Globus pallidus (tissue), 1 donor: ENCODE measurements at regions not wholly inside any gene's neighbourhood (a gene's known extent, or its start where the extent isn't known, plus 50 kb on each side); places are given as distances from the start of the nearest gene placed in this dataset.
"Not testable (repeated sequence)": the region's sequence is repeated elsewhere in the genome, so short reads cannot be mapped to it uniquely, and the experiment has no call there.

ENCODE experiments used
- DNase-seq: peaks from one replicate; pipeline ENCODE4 v3.0.0-alpha.2; 2015; ENCODE audit warnings: low spot score

DNA sequence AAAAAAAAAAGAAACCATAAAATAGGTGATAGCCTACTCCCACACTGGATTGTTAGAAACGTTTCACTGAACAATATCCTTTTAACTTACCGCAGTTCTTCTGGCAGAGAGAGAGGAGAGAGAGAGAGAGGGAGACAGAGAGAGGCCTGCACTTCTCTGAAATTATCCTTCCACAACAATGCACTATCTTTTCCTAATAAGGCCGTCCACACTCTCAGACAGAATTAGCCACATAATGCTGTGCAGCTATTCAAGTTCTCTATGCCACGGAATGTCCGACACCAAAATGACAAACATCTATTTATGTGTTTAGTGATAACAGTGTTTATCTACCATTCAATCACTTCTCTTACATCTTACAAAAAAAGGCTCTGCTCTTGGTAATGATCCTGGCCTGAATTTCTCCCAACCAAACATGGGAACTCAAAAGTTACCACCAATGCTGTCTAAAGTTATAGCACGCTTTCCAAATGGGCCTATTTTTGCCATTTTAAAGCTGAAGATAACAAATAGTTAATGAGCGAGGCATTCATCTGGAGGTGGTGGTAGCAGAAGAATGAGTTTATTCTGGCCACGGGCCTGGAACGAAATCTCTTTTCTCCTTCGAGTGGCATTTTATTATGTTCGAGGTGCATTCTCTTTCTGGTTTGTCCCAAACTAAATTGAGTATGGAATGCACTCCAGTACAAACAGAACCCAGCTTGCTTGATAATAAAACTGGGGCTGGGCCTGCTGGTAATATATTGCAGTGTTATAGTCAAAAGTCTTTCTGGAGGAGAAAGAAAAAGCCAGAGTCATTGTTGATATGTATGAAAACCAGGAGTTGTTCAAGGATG, 160.2 kb upstream of the SVIL start:
- no peak for DNase-seq

DNA sequence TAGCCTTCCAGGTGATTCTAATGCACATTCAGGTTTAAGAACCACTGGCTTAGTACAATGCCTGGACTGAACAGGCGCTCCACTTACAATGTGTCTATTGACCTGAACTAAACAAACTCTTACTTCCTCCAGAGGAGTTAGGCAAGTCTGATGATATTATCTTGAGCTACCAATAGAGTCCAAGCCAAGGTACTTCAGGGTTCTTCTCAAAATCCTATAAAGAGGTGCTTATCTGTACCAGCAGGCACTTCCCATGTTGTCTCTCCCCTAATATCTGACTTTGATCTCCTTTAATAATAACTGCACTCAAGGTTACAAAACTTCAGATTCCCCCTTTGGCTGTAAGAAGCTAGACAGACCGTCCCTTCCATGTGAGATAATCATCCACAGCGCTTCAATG, 157.0 kb upstream of the SVIL start:
- DNase-seq = no peak

DNA sequence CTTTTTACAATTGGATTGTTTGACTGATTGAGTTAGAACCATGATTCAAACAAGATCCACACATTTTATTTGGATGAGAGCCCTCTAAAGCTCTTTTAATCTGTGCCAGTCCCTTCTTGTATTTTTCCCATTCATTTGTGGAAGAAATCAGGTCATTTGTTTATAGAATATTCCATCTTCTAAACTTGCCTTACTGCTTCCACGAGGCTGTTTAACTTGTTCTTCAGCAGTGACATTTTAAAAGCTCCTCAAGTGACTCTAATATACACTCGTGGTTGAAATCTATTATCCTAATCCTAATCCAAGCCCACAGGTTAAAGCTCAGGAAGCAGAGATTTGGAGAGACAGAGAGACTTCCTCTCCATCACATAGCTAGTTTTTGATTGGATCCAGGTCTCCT, 155.4 kb upstream of the SVIL start:
- DNase-seq = no peak

DNA sequence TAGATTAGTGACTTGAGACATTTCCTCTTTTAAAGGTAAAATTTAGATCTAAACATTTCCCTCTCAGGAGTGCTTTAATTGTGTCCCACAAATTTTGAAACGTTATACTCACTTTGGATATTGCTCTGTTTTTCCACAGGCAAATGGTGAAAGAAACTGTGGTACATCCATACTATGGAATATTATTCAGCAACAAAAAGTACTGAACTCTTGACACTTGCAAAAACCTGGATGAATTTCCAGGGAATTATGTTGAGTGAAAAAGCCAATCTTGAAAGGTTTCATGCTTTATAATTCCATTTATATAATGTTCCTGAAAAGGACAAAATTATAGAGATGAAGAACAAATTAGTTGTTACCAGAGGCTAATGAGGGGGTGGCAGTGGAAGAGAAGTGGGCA, 153.3 kb upstream of the SVIL start:
- DNase-seq = no peak

DNA sequence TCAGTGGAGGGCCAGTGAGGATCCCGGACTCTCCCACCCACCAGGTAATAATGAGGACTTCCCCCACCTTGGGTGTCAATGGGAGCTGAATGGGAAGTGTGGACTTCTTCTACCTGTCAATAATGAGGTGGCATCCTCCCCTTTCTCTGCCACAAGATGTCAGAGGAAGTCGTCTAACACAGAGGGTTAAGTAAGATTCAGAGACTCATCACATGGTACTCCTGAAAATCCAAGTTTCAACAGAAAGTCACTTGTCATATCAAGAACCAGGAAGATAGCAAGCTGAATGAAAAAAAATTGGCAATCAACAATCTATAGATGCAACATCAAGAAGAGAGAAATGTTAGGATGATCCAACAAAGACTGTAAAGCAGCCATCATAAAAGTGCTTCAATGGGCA, 150.9 kb upstream of the SVIL start:
- no peak for DNase-seq

DNA sequence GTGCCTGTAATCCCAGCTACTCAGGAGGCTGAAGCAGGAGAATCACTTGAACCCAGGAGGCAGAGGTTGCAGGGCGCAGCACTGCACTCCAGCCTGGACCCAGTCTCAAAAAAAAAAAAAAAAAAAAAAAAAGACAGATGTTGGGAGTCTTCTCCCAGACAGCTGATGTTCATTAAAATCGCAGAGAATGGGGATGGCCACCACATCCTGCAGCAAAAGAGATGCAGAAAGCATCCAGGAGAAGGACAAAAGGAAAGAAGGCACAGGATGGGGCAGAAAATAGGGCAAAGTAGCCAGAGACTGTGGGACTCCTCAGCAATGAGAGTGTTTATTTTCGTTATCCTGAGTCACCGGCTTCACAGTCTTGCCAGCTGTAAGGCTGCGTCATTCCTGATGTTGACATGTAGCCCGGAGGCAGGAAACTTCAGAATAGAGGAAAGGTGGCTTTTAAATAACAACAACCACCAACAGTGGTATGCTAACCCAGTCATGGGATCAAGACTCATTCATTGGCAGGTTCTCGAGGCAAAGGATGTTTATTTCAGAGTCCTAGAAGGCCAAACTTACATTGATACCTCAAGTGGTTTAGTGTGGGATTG, 149.5 kb upstream of the SVIL start:
- no peak for DNase-seq

DNA sequence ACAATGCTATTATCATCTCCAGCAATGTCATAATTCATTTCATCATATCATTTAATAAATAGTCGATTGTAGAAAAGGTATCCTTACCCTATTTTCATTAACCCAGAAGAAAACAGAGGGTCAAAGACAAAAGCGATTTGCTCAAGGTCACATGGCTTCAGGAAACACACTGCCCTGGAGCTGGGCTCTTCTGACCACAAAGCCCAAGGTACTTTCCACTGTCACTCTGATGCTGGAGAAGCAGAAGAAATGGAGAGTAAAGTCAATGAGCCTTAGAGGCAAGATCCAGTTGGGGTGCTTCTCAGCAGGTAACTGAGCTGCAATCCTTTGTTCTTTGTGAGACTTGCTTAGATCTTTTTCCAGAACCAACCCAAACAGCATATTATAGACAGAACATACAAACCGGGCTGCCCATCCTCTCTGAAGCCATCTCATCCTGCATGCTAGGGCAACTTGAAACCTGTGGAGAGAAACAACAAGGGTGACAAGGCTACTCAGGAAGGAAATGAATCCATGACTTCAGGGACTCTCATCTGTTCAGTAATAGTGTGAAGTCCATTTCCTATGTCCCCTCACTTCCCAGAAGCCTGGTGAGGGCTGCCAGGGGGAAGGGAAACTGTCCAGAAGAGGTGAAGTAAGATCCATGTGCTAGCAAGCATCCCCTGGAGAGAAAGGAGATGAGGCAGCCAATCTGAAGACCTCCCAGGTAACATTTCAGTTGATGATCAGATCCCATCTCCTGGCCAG, 148.6 kb upstream of the SVIL start:
- DNase-seq = no peak

DNA sequence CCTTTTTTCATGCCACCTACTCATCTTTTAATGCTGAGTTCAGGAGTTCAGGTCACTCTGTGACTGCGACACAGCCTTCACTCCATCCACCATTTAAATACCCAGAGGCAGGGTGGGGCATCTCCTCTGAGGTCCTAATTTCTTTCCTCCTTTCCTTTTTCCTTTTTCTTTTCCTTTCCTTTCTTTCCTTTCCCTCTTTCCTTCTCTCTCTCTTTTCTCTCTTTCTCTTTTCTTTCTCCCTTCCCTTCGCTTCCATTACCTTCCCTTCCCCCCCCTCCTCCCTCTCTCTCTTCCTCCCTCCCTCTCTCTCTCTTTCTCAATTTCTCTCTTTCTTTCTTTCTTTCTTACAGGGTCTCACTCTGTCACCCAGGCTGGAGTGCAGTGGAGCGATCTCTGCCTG, 145.9 kb upstream of the SVIL start:
- no peak for DNase-seq

DNA sequence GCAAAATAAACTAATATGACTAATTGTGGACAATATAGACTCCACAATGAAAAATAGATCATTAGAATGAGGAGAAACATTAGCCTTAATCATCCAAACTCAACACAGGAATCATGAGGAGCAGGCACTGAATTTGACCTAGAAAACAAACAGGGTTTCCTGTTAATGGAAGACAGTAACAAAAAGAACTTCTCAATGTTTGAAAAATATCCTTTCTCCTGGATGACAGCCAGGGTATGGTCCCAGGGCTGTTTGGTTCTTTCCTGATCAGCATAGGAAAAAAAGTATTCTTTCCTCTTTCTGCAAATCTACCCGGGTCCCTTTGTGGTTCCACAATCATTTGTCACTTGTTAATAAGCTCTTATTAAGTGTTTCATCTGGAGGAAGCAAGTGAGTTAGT, 145.3 kb upstream of the SVIL start:
- no peak for DNase-seq

DNA sequence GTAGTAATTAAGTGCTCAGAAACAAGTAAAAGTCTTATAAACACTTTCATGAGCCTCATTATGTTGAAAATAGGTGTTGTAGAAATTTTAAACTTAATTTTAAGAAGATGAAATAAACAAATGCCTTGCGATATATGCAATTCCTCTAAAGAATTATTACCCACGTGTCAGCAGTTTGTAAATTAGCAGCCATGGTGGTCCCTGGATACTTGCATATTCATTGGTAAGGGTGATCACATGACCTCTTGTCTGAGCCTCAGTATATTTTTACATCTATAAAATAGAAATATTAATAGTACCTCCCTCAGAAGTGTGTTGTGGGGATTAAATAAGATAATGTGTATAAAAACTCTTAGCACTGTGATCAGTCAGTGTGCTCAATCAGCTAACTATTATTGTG, 141.5 kb upstream of the SVIL start:
- no peak for DNase-seq

DNA sequence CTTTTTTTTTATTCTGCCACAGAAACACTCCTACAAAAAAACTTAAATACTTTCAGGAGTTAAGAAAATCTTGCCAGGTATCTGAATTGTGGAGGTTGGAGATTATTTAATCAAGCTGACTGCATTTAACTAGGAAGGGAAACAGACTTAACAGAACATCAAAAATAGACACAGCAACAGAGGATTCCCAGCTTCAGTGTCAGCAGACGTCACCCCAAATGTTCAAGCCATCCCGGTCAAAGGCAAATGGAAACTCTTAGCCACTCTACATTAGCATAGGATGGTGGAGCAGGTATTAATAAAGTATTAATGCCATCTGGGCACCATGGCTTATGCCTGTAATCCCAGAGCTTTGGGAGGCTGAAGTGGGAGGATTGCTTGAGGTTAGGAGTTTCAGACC, 139.7 kb upstream of the SVIL start:
- no peak for DNase-seq

DNA sequence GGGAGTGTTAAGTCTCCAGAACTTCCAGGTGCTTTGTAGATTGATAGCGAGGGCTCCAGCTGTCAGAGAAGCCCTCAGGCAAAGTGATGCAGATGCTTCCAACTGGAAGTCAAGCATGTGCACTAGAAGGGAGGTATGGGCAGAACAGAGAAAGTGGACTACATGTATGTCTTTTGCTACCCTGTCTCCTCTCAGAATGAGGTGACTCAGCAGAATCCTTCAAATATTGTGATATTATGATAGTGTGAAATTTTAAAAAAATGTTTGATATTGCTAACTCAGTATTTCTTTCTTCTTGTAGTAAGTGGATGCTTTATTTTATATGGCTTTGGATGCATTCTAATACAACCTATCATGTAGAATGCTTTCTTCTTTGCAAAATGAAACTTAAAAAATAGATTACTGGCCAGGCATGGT, 138.9 kb upstream of the SVIL start:
- DNase-seq = no peak

DNA sequence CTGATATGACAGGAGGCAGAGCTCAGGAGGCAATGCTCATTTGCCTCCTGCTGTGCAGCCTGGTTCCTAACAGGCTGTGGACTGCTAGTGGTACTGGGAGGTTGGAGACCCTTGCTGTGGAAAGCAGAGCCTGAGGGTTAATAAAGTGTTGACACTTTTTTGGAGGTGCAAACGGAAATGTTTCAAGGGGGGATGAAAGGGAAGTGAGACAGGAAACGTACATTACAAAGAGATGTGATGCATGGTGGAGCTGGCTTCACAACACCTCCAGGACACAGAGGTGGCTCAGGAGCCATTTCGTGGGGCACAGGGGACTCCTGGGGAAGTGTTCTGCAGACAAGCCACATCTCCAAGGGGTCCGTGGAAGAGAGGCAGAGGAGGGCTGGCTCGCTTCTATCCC, 137.6 kb upstream of the SVIL start:
- no peak for DNase-seq

DNA sequence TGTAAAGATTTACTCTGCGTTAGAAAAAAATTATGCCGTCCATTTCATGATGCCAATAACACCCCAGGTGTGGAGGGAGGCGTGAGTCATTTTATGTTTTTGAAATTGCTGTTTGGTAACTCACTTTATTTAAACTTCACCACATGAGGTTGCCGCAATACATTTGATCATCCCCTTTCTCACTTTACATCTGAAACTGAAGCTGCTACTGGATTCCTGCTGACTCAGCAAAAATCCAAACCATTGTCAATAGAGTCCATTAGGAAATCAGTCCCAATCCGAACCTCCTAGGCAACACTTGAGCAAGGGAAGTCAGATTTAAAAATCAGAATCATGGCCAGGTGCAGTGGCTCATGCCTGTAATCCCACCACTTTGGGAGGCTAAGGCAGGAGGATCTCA, 136.6 kb upstream of the SVIL start:
- DNase-seq = no peak

DNA sequence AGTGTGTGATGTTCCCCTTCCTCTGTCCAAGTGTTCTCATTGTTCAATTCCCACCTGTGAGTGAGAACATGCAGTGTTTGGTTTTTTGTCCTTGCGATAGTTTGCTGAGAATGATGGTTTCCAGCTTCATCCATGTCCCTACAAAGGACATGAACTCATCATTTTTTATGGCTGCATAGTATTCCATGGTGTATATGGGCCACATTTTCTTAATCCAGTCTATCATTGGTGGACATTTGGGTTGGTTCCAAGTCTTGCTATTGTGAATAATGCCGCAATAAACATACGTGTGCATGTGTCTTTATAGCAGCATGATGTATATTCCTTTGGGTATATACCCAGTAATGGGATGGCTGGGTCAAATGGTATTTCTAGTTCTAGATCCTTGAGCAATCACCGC, 134.5 kb upstream of the SVIL start:
- not testable (repeated sequence) for DNase-seq

DNA sequence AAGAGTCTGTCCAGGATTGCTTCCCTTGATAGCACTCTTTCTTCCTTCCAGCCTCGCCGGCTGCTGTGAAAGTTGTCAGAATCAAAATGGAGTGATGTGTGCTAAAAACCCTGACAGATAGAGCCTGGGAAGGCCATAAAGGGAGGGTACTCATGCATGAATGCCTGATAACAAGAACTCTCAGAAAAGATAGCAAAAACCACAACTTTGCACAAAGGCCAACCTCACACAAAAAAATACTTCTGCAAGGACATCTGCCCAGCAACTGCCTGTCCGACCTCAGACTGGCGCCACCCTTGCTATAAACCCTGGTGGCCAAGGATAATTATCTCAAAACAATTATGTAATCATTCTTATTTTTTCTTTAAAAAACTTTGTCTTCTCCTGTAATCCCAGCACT, 133.2 kb upstream of the SVIL start:
- no peak for DNase-seq

DNA sequence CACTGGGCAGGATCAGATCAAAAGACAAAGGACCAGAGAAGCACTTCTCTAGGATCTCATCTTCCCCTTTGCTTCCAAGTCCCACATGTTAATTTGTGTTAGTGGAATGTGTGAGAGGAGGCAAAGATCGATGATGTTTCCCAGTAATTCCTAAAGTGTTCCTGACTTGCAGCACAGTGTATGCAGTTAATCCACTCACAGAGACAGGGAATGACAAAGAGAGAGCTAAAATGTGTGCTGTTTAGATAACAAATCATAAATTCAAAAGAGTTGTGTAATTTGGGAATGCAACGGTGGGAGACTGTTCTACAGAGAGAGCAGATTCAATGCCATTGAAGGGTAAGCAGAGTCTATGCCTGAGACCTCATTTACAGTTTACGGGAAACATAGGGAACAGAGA, 132.0 kb upstream of the SVIL start:
- no peak for DNase-seq

DNA sequence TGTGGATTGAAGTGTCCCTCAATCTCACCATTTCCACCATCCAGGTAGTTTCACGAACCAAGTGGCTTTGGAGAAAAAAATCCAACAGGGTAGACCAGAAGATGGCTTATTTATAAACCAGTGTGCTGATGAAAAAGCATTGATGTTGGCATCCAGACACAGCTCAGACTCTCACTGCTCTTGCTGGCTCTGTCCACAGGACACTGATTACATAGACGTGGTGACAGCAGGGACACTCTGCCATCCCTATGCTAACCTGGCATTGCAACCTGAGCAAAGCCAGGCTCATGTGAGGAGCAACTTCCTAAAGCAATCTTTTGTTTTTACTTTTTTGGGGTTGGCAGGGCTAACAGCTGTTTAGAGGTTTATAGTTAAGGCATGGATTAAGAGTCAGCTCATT, 130.6 kb upstream of the SVIL start:
- DNase-seq = no peak

DNA sequence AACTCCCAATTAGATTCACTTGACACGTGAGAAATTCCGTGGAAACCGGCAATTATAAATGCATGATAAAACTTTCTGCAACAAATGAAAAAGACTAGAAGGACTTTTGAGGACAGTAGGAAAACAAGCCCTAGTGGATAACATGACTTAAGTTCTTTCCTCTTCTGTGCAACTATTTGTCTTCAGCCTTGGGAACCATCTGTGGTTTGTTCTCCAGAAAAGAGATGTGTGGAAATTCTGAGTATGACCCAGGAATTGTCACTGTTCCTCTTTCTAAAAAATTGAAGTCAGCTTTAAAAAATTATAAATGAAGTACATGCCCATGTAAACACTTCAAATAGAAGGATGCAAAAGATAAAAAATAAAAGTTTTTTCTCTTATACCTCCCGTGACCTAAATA, 128.6 kb upstream of the SVIL start:
- no peak for DNase-seq

DNA sequence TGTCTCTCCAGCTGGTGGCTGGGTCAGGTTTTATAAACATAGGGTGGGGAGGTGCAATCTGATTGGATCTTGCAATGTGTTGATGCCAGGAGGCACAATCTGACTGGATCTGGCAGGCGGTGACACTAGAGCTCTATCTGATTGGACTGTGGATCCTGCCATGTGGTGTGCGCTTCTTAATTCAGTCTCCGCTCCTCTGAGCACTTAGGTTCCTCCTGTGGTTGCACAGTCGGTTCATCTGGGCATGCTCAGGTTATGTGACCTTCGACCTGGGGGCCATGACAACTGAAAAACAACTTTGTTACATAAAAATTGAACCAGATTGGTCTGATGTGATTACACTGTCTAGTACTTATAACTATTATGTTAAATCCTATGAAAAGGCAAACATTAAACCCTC, 127.1 kb upstream of the SVIL start:
- no peak for DNase-seq

DNA sequence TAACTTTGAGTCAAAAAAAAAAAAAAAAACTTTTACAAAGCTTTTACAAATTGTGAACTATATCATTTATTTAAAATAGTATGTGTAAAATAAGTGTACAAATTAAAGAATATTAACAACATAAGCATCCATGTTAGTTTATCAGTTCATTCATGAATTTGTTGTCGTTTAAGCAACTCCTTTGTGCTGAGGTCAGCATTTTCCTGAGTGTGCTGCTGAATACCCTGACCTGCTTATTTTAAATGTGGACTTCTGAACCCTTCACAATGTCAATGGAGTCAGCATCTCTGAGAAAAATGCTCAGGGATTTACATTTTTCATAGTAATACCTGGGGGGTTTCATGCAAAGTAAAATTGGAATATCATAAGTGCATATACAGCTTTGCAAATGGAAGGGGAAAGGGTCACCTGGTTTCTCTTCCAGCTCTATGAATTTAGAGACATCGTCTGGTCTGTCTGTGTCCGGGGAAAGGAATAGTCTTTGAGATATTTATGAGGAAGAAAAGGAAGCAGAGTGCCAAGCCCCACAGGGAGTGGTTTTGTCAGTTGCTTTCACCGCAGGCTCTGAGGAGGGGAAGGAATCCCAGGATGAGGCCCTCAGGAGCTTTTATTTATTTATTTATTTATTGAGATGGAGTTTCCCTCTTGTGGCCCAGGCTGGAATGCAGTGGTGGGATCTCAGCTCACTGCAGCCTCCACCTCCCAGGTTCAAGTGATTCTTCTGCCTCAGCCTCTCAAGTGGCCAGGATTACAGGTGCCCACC, 125.5 kb upstream of the SVIL start:
- DNase-seq = no peak

DNA sequence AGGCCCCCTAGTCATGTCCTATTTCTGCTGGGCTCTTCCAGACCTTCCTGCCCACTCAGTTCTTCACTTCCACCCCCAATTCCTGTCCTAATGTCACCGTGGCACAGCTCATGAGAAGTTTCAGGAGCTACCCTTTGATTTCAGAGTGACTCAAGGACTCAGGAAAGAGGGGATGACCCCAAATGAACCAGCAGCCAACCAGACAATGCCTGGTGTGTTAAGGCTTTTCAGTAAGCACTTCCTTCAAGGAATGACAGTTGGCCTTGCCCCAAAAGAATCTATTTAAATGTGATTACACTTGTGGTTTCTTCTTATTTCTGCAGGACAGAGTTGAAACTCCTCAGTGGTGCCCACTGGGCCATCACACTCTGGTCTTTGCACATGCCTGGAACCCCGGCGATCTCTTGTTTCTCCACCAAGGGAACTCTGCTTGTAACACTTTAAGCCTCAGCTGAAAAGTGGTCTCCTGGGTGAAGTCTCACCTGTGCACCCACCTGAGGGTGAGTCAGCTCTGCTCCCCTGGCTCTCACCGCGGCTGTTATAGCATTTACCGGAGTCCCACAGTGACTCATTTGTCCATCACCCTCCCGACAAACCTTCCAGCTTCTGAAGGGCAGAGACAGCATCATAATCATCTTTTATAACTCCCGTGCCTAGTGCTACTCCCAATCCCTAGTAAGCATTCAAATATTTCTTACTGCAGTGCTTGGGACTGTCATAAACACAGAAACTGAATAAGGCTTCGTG, 123.0 kb upstream of the SVIL start:
- DNase-seq = no peak
